GM23248 (cell line): ENCODE measurements at regions not wholly inside any gene's neighbourhood (a gene's known extent, or its start where the extent isn't known, plus 50 kb on each side); places are given as distances from the start of the nearest gene placed in this dataset.

Source experiments
- EZH2 ChIP-seq: fragments of 200-600 bp; sonication (generic); IDR thresholded peaks from 2 replicates; pipeline ENCODE4 v1.6.1; 2018; ENCODE audit warnings: antibody characterized with exemption, mild to moderate bottlenecking; ENCODE audit not compliant: insufficient read depth, poor library complexity, severe bottlenecking
- EZH2phosphoT487 ChIP-seq: fragments of 200-600 bp; sonication (generic); IDR thresholded peaks from 2 replicates; pipeline ENCODE4 v1.6.1; 2018; ENCODE audit warnings: antibody characterized with exemption, moderate library complexity, mild to moderate bottlenecking, low read depth; ENCODE audit not compliant: insufficient read depth

GRCh38 chr4:23970201-23970850 is 80.5 kb upstream of the PPARGC1A start:
- no peak for TF ChIP-seq EZH2phosphoT487
- no peak for TF ChIP-seq EZH2
